Gastrocnemius medialis (tissue), 4 donors: ENCODE measurements at regions not wholly inside any gene's neighbourhood (a gene's known extent, or its start where the extent isn't known, plus 50 kb on each side); places are given as distances from the start of the nearest gene placed in this dataset.

Experiments
- CTCF ChIP-seq, 5 experiments: fragments of 450-650 bp in 3 of 5; fragments of 200-600 bp in 2 of 5; sonication (generic) in 2 of 5; IDR thresholded peaks in 4 of 5; conservative IDR thresholded peaks in 1 of 5; 1 replicate in 4 of 5; 2 replicates in 1 of 5; pipeline ENCODE4 v1.5.1; 2016 to 2019; ENCODE audit warnings: antibody characterized with exemption in 5 of 5, mild to moderate bottlenecking in 3 of 5, moderate library complexity in 3 of 5
- POLR2A ChIP-seq, 2 donors: fragments of 450-650 bp; IDR thresholded peaks; one replicate each; pipeline ENCODE4 v1.6.1; 2017; ENCODE audit warnings: antibody characterized with exemption in 2 of 2, mild to moderate bottlenecking in 2 of 2, moderate library complexity in 2 of 2

- TF ChIP-seq CTCF (IDR thresholded peaks at IDR 0.05 in 4 of 5, conservative IDR thresholded peaks at IDR 0.05 in 1 of 5) (no peak), POLR2A (IDR thresholded peaks at IDR 0.05) (no peak)
Measured at GRCh38 chr18:51401912-51402311, 204.4 kb upstream of the MEX3C start.
